ENCODE measurements at regions not wholly inside any gene's neighbourhood (a gene's known extent, or its start where the extent isn't known, plus 50 kb on each side); places are given as distances from the start of the nearest gene placed in this dataset.

GRCh38 chr2:11079136-11079824 lies 76.0 kb upstream of the SLC66A3 start:
- TF ChIP-seq MYC (IDR thresholded peaks at IDR 0.05; ENCODE audit: low read depth, low read length) = no peak
- no peak for TF ChIP-seq CTCF (IDR thresholded peaks at IDR 0.05; ENCODE audit: extremely low read depth in 1 of 2, insufficient read depth in 1 of 2, low read depth in 1 of 2, low read length in 2 of 2)
- TF ChIP-seq GATA2 (IDR thresholded peaks at IDR 0.05; ENCODE audit: insufficient read depth, insufficient read length, low read depth, low read length) = no peak
- no peak for TF ChIP-seq EZH2 (IDR thresholded peaks at IDR 0.05; ENCODE audit: borderline replicate concordance, low read depth, low read length, severe bottlenecking)
- TF ChIP-seq POLR2A (IDR thresholded peaks at IDR 0.05; ENCODE audit: low read depth, low read length) = no peak
- TF ChIP-seq FOS (IDR thresholded peaks at IDR 0.05; ENCODE audit: borderline replicate concordance, insufficient read depth, low read length) = no peak
- no peak for TF ChIP-seq POLR2AphosphoS5 (IDR thresholded peaks at IDR 0.05; ENCODE audit: insufficient read depth, low read depth, low read length)
- TF ChIP-seq JUN (IDR thresholded peaks at IDR 0.05; ENCODE audit: borderline replicate concordance, insufficient read depth, insufficient read length, low read depth) = no peak
- TF ChIP-seq, protein P1, sequence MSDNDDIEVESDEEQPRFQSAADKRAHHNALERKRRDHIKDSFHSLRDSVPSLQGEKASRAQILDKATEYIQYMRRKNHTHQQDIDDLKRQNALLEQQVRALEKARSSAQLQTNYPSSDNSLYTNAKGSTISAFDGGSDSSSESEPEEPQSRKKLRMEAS (IDR thresholded peaks at IDR 0.05; ENCODE audit: insufficient read depth, insufficient read length) = no peak
